ENCODE measurements at regions not wholly inside any gene's neighbourhood (a gene's known extent, or its start where the extent isn't known, plus 50 kb on each side); places are given as distances from the start of the nearest gene placed in this dataset.

DNA sequence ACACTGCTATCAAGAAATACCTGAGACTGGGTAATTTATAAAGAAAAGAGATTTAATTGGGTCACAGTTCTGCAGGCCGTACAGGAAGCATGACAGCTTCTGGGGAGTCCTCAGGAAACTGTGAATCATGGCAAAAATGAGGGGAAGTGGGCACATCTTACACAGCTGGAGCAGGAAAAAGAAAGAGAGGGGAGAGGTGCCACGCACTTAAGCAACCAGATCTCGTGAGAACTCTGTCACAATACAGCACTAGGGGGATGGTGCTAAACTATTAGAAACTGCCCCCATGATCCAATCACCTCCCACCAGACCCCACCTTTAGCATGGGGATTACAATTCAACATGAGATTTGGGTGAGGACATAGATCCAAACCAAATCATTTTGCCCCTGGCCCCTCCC, 105.5 kb upstream of the CPLX2 start:
- no peak overlapping the region for H3K27ac ChIP-seq (replicated peaks)

DNA sequence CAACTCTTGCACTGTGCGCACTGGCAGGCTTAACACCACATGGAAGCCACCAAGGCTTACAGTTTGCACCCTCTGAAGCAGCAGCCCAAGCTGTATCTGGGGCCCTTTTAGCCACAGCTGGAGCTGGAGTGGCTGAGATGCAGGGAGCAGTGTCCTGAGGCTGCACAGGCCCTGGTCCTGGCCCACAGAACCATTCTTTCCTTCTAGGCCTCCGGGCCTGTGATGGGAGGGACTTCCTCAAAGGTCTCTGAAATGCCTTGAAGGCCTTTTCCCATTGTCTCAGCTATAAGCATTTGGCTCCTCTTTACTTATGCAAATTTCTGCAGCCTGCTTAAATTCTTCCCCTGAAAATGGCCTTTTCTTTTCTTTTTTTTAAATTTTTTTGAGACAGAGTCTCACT, 104.4 kb upstream of the CPLX2 start:
- TF ChIP-seq SPI1 (IDR thresholded peaks at IDR 0.05; ENCODE audit: borderline replicate concordance, low read depth), result no peak
- TF ChIP-seq GABPA (IDR thresholded peaks at IDR 0.05; ENCODE audit: low read depth), result no peak
- no peak for TF ChIP-seq POLR2AphosphoS5 (IDR thresholded peaks at IDR 0.05; ENCODE audit: low read depth)
- TF ChIP-seq CTCF (IDR thresholded peaks at IDR 0.05; ENCODE audit: insufficient read depth, low read length), result no peak
- TF ChIP-seq, protein P1, sequence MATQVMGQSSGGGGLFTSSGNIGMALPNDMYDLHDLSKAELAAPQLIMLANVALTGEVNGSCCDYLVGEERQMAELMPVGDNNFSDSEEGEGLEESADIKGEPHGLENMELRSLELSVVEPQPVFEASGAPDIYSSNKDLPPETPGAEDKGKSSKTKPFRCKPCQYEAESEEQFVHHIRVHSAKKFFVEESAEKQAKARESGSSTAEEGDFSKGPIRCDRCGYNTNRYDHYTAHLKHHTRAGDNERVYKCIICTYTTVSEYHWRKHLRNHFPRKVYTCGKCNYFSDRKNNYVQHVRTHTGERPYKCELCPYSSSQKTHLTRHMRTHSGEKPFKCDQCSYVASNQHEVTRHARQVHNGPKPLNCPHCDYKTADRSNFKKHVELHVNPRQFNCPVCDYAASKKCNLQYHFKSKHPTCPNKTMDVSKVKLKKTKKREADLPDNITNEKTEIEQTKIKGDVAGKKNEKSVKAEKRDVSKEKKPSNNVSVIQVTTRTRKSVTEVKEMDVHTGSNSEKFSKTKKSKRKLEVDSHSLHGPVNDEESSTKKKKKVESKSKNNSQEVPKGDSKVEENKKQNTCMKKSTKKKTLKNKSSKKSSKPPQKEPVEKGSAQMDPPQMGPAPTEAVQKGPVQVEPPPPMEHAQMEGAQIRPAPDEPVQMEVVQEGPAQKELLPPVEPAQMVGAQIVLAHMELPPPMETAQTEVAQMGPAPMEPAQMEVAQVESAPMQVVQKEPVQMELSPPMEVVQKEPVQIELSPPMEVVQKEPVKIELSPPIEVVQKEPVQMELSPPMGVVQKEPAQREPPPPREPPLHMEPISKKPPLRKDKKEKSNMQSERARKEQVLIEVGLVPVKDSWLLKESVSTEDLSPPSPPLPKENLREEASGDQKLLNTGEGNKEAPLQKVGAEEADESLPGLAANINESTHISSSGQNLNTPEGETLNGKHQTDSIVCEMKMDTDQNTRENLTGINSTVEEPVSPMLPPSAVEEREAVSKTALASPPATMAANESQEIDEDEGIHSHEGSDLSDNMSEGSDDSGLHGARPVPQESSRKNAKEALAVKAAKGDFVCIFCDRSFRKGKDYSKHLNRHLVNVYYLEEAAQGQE (IDR thresholded peaks at IDR 0.05; ENCODE audit: insufficient replicate concordance, low read depth), result no peak
- DNase-seq (ENCODE audit: low read depth in 1 of 2, low spot score in 1 of 2), result no peak
- Histone ChIP-seq H3K4me3 (replicated peaks; ENCODE audit: insufficient read depth, low read length) (no peak overlapping the region), H3K27me3 (ENCODE audit: insufficient read depth, poor library complexity, severe bottlenecking) (peaks cover 2% of the 10 kb centered on the region), H3K27ac (replicated peaks) (no peak overlapping the region)

More for the DNA sequence above, 105.5 kb upstream of the CPLX2 start:
- DNase-seq (ENCODE audit: low read depth in 1 of 2, low spot score in 1 of 2), result peak; percentile 45 to 78
- Histone ChIP-seq H3K27me3 (ENCODE audit: insufficient read depth, poor library complexity, severe bottlenecking) (no peaks in the 10 kb centered on the region), H3K4me3 (replicated peaks; ENCODE audit: insufficient read depth, low read length) (no peak overlapping the region)
- TF ChIP-seq SPI1 (IDR thresholded peaks at IDR 0.05; ENCODE audit: borderline replicate concordance, low read depth) (peak; percentile 48; the same call in 1 of the 2 replicates), POLR2AphosphoS5 (IDR thresholded peaks at IDR 0.05; ENCODE audit: low read depth) (no peak), GABPA (IDR thresholded peaks at IDR 0.05; ENCODE audit: low read depth) (no peak)

DNA sequence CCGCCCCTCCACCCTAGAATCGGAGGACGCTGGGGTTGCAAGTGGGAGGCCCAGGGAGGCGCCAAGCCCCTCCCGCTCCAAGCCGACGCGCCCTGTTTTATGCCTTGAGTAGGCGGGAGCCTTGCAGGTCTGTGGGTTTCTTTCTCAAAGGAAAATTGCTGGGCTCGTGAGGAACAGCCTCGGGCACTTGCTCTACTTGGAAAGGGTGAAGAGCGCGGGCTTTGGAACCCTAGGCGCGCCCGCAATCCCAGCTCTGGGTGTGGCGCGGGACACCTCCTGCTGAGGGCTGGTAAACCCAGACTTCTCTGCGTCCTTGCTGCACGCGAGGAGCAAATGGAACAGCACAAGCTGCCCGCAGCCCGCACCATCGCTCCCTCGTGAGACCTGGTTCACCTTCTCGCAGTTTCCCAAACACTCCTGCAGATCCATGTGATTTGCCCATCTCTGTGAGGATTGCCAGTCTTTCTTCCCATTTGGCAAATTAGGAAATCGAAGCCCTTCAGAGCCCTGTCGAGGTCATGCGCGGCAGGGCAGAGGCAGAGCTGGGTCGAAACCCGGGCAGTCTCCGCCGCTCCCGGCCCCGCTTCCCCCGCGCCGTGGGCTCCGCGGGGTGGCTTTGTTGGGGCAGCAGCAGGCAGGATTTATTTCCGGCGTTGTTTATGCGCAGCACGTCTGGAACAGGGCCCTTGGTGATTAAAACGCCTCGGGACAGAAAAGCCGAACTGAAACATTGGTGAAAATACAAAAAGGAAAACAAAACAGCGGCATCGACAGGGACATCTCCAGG, 98.4 kb upstream of the CPLX2 start:
- Histone ChIP-seq H3K27ac (replicated peaks) (no peak overlapping the region), H3K27me3 (ENCODE audit: insufficient read depth, poor library complexity, severe bottlenecking) (peaks cover 25% of the 10 kb centered on the region), H3K4me3 (replicated peaks; ENCODE audit: insufficient read depth, low read length) (no peak overlapping the region)
- DNase-seq (ENCODE audit: low read depth in 1 of 2, low spot score in 1 of 2), result no peak
- TF ChIP-seq CTCF (IDR thresholded peaks at IDR 0.05; ENCODE audit: insufficient read depth, low read length), result no peak
- TF ChIP-seq, protein P1 (IDR thresholded peaks at IDR 0.05; ENCODE audit: insufficient replicate concordance, low read depth), result no peak
- TF ChIP-seq GABPA (IDR thresholded peaks at IDR 0.05; ENCODE audit: low read depth), result no peak
- TF ChIP-seq SPI1 (IDR thresholded peaks at IDR 0.05; ENCODE audit: borderline replicate concordance, low read depth), result no peak
- TF ChIP-seq POLR2AphosphoS5 (IDR thresholded peaks at IDR 0.05; ENCODE audit: low read depth), result no peak

DNA sequence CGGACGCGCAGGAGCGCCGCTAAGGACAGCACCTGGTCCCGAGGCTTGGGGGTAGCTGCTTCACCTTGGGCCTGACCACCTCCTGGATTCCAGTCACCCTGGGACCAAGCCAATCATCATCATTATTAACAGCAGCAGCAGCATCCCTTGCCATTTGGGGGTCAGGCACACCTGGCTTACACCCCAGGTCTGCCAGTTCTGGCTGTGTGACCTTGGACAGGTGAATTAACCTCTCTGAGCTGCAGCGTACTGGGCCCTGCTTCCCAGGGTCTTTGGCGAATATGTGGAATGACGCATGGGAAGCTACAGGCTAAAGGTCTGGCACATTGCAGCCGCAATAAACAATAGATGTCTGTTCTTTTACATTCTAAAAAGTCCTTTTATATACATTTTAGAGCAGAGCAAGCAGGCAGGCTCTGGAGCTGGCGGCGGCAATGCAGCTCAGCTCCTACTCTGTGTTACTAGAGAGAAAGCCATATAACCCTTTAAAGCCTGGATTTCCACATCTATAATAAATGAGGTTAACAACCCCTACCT, 97.8 kb upstream of the CPLX2 start:
- no peak overlapping the region for H3K4me3 ChIP-seq (replicated peaks; ENCODE audit: insufficient read depth, low read length)
- no peak overlapping the region for H3K27ac ChIP-seq (replicated peaks)
- H3K27me3 ChIP-seq (ENCODE audit: insufficient read depth, poor library complexity, severe bottlenecking), result peaks cover 27% of the 10 kb centered on the region
- no peak for TF ChIP-seq POLR2AphosphoS5 (IDR thresholded peaks at IDR 0.05; ENCODE audit: low read depth)
- no peak for TF ChIP-seq GABPA (IDR thresholded peaks at IDR 0.05; ENCODE audit: low read depth)
- TF ChIP-seq SPI1 (IDR thresholded peaks at IDR 0.05; ENCODE audit: borderline replicate concordance, low read depth), result no peak
- TF ChIP-seq, protein P1 (IDR thresholded peaks at IDR 0.05; ENCODE audit: insufficient replicate concordance, low read depth), result no peak
- TF ChIP-seq CTCF (IDR thresholded peaks at IDR 0.05; ENCODE audit: insufficient read depth, low read length), result no peak
- no peak for DNase-seq (ENCODE audit: low read depth in 1 of 2, low spot score in 1 of 2)
